Left renal cortex interstitium (tissue), 4 donors: ENCODE measurements at regions not wholly inside any gene's neighbourhood (a gene's known extent, or its start where the extent isn't known, plus 50 kb on each side); places are given as distances from the start of the nearest gene placed in this dataset.
"Not testable (repeated sequence)": the region's sequence is repeated elsewhere in the genome, so short reads cannot be mapped to it uniquely, and the experiment has no call there.

Source experiments
- DNase-seq, 4 donors: peaks; one replicate each; pipeline ENCODE4 v3.0.0-alpha.2; 2013; ENCODE audit warnings: low read depth in 4 of 4, low spot score in 2 of 4, missing footprints in 1 of 4

DNA sequence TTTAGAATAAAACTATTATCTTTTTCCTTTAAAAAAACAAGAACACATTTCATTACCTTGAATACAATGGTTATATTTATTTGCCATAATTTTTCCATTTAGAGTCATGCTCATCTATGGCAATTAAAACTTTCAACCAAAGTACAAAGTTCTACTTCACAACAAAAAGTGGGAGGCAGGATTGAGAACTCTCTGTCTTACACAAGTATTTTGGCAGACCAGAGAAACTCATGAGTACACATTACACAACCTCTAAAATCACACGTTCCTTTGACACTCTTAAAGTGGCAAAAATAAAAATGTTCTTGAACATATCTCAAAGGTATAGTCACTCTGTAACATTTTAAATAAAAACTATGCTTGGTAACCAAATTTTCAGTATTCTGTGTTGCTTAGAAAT, 213.4 kb downstream of the IL15 start:
- DNase-seq, result no peak

DNA sequence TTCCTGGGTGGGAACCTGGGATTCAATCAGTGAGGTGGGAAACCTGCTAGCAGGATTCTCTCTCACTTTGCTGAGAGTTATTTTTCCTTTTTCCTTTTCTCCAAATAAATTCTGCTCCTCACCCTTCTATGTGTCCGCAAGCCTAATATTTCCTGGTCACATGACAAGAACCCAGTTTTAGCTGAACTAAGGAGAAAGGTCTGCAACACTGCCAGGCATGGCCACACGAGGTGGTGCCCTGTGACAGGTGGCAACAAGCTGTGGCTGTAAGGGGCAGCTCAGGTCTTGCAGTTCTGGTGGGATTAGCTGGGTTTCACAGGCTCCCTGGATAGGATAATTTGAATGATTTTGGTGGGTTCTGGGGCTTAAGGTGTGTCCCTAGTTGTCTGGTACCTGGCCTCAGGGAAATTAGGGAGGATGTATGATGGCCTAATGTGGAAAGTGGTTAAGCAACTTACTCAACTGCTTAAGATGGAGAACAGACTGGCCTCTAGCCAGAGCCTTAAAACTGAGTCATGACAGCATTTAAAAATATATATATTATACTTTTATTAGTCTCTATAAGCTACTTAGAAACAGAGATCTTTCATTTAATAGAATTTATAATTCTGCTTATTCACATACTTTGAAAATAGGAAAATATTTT, 215.0 kb downstream of the IL15 start:
- DNase-seq, result no peak

DNA sequence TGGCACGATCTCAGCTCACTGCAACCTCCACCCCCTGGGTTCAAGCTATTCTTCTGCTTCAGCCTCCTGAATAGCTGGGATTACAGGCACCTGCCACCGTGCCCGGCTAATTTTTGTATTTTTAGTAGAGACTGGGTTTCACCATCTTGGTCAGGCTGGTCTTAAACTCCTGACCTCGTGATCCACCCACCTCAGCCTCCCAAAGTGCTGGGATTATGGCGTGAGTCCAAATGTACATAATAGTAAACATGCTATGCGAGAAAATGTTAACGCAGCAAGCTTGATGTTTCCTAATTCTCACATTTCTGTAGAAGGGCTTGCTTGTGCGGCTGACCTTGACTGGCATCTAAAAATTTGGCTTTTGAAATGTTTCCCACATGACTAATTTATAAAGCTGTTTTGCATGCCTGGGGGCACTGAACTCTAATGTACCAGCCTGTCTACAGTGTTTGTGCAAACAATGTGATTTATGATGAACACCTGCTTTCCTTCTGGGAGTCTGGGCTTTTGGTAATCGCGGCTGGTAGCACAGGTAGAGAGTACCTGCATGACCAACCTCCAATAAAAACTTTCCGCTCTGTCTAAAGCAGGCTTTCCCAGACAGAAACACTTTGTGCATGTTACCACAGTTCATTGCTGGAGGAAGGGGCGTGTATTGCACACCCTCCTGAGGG, 216.8 kb downstream of the IL15 start:
- peak in 2 of 4 donors; percentile 16 to 31 for DNase-seq

DNA sequence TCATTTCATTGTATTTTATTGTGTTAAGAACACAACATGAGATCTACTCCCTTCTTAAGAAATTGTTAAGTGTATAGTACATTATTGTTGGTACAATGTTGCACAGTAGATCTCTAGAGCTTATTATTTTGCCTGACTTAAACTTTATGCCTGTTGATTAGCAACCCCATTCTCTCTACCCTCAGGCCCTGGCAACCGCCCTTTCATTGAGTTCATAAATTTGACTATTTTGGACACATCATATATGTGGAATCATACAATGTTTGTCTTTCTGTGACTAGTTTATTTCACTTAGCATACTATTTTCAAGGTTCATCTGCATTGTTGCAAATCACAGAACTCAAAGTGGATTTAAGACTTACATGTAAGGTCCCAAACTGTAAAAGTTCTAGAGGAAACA, 222.1 kb downstream of the IL15 start:
- DNase-seq, result no peak

DNA sequence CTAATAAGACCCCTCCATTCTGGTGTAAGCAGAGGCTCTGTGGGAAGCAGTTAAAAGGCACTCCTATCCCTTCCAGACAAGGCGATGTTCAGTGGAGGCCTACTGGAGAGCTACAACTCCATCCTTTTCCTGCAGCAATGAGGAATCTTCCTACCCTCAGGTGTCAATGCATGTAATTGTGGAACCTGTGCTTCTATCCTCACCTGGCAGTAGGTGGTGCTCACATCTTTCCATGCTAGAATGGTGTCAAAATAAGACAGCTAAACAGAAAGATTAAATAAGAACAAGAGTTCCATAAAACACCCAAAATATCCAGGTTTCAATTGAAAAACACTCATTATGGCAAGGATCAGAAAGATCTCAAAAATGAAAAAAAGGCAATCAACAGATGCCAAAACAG, 224.6 kb downstream of the IL15 start:
- no peak for DNase-seq

DNA sequence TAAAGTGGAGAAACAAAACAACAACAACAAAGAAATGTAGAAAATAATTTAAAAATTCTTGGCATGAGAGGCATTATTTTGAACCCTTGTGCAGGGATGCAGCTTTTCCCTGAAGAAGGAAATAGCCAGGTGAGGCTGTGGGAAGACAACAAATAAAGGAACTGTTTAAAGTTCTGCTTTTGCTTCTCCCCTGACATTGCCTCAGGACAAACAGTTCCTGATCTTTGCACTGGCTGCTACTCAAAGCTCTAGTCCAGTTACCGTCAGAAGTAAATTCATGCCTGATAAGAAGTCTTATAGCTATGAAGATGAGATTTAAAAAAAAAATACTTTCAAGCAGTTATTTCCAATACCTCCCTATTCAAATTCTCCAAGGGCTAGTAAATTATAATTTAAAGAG, 233.8 kb downstream of the IL15 start:
- DNase-seq, result no peak

DNA sequence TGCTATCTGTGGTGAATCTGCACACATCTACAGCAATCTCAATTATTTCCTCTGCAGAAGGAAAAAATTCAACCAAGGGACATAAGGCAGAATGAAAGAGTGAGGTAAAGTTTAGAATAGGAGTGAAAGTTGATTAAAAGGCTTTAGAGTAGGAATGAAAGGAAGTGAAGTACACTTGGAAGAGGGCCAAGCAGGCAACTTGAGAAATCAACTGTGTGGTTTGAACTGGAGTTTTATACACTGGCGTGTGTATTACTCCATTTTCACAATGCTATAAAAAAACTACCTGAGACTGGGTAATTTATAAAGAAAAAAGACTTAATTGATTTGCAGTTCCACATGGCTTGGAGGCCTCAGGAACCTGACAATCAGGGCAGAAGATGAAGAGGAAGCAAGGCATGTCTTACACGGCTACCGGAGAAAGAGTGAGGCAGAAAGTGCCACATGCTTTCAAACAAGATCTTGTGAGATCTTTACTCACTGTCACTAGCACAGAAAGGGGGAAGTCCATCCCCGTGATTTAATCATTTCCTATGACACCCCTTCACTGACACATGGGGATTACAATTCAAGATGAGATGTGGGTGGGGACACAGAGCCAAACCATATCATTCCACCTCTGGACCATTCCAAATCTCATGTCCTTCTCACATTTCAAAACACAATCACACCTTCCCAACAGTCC, 234.8 kb downstream of the IL15 start:
- no peak for DNase-seq

DNA sequence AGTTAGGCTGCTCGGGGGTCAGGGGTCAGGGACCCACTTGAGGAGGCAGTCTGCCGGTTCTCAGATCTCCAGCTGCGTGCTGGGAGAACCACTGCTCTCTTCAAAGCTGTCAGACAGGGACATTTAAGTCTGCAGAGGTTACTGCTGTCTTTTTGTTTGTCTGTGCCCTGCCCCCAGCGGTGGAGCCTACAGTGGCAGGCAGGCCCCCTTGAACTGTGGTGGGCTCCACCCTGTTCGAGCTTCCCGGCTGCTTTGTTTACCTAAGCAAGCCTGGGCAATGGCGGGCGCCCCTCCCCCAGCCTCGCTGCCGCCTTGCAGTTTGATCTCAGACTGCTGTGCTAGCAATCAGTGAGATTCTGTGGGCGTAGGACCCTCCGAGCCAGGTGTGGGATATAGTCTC, 246.3 kb downstream of the IL15 start:
- DNase-seq, result not testable (repeated sequence)

DNA sequence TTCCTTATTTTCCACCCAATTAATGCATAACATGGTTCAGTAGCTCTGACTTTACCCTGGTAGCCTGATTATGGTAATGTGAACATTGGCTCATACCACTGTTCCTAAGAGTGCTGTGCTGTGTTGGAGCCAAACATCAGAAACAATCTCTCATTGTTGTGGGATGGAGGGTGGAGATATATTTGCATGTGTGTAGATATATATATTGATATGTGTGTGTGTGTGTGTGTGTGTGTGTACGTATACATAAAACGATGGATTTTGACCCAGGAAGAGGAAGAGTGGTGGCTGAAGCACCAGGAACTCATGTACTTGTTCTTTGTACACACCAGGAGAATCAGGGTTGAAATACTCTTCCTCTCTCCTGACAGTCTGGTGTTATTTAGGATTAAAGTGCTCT, 247.7 kb downstream of the IL15 start:
- DNase-seq, result no peak

DNA sequence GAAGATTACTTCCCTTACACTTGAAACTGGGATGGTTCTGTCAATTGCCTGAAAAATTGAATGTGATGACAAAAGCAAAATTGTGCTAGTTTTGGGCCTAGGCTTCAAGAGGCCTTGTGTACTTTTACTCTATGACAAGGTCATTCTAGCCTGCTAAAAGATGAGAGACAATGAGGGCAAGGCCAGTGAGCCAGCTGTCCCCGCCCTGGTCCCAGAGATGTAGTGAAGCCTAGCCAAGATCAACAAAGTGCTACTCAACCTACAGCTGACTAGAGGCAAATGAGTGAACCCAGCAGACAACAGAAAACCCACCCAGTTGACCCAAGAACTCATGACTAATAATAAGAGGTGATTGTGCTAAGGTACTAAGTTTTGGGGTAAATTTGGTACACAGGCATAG, 248.7 kb downstream of the IL15 start:
- no peak for DNase-seq

DNA sequence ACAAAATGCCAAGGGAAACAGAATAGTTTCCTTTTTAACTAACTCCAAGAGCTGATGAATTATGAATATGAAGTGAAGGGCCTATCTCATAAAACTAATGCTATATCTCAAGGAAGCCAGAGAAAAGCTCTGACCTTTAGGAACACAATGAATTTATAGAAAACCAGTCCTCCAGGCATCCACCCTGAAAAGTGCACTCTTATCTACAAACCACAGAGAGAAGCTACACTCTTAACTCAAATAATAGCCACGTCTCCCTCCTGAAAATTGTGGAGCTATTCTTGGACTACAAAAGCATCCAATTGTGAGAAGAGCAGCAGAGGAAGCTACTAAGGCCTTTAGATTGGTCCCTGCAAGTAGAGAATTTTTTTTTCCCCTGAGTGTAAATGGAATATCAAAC, 253.9 kb downstream of the IL15 start:
- no peak for DNase-seq

DNA sequence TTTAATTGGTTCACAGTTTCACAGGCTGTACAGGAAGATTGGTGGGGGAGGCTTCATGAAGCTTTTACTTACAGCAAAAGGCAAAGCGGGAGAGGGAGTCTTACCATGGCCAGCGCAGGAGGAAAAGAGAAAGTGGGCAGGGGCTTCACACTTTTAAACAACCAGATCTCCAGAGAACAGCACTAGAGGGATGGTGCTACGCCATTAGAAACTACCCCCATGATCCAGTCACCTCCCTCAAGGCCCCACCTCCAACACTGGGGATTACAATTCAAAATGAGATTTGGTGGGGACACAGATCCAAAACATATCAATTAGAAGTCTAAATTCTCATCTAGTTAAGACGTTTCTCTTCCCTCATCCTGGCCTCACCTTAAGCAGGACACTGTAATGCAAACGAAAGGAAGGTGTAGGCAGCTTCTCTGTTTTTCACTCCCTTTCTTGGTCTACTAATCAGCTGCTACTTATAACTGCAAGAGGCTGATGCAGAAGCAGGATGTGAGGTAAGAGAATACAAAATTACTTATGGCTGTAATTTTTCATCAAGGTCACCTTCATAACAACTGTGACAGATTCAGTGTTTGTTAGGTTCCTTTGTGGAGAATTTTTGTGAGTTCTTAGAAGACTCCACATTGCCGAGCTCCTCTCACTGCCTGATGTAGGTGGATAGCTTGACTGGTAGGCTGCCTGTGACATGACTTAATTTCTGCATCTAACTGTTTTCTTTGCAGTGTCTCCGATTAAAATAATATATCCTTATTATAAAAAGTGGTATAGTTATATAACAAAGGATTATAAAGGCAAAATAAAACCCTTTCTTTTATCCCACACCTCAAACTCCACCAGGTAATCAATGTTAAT, 255.1 kb downstream of the IL15 start:
- no peak for DNase-seq

DNA sequence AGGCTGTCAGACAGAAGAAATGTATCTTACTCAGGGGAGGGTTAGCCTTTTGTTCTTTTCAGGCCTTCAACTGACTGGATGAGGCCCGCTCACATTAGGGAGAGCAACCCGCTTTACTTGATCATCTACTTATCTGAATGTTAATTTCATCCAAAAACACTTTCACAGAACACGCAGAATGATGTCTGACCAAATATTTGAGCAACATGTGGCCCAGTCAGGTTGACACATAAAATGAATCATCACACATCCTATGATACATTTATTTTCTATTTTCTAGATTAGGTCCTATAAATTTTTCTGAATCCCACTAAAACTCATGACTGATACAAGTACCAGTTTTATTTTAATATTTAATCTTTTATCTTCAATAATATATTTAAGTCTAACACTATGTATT, 260.3 kb downstream of the IL15 start:
- no peak for DNase-seq

DNA sequence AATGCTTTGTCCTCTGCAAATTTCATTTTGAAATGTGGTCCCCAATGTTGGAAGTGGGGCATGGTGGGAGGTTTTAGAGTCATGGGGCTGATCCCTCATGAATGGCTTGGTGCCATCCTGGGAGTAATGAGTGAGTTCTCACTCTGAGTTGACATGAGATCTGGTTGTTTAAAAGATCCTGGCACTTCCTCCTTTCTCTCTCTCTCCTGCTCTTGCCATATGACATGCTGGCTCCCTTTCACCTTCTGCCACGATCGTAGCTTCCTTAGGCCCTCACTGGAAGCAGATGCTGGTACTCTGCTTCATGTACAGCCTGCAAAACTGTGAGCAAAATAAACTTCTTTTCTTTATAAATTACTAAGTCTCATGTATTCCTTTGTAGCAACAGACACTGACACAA, 262.0 kb downstream of the IL15 start:
- no peak for DNase-seq

DNA sequence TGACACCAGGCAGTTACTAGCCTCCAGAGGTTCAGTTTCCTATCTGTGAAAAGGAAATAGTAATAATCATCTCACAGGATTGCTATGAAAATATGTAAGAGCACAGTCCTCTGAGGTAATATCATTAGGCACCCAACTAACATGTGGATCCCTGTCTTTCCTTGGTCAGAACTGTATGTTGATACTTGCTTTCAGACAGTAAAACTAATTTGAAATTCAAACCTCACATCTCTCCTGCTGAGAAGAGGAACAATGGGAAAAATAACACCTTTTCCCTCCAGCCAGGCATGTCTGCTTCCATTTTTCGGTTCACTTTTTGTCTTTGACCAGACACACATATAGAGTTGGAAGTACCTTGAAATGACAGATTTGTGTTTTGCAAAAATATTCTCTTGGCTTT, 262.7 kb downstream of the IL15 start:
- DNase-seq, result no peak

DNA sequence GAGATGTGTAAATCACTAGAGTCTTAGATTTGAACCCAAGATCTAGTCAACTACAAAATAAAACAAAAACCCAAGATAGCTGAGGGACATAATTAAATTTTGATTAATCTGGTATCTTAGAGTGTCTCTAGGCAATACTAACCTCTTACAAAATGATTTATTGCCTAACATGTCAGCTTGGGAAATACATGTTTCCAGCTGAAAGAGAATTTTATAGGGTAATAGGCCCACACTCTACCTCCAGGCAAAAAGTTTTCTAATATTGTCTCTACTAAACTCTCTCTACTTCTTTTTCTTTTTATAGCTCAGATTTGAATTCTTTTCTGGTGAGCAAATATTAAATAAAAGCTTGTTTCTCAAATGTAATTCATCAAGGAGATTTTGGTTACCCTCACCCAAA, 263.2 kb downstream of the IL15 start:
- DNase-seq, result no peak

DNA sequence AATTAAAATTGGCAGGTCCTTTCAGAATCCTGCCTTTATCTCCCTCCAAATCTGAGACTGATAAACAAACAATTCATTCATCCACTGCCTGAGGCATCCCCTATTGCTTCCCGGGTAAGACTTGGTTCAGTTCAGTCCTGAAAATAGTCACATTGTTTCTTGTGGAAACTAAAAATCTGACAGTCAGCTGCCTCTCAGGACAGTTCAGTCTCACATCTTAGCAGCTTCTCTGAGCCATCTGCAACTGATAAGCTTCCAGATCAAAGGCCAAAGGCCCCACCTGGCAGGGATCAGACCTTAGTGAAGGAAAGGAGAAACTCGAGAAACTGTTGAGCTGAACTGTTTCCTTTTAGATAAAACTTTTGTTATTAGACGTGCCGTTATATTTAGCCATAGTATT, 264.5 kb downstream of the IL15 start:
- no peak for DNase-seq

DNA sequence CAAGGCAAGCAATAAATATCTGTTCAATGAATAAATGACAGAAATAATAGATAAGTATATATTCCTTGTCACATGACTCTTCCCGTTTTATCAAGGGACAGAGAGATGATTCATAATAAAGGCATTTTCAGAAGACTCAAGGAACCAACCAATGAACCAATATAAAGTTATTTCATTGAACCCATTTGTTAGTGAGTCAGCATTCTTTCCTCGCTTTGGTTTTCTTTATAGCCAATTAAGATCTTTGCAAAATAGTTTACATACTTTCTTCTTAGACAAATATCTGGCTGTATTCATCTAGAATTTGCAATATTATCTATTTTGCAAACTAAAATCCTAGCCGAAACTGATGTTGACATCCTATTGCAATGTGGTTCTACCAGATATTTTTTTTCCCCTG, 269.4 kb downstream of the IL15 start:
- no peak for DNase-seq

DNA sequence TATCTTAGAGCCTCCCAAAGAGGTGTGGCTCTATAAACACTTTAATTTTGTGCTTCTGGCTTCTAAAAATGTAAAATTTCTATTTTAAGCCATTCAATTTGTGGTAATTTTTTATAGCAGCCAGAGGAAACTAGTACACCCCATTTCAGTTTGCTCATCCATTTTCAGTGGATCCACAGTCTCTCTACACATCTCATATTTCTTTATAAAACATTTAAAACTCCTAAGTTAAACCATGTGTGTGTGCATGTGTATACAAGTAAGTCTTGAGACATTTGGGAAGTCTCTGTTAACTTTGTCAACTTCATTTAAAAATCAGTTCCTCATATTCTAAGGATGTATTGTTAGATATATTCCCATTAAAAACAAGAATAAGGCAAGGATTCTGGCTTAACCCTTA, 273.2 kb downstream of the IL15 start:
- no peak for DNase-seq

DNA sequence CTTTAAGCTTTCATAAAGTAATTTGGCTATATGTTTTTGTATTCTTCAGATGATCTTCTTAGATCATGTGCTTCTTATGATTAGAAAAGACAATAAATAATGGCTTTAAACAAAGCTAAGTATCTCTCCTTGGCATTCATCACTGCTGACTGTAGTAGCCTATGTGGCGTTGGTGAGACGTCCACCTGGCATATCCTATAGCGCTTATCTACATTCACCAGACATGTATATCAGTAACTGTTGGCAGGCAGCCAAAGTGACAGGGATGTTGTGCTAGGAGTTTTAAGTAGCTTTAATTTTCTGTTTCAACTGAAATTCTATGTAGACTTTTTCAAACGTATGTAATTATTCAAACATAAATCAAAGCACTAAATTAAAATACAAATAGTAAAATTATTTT, 276.4 kb downstream of the IL15 start:
- DNase-seq, result no peak

DNA sequence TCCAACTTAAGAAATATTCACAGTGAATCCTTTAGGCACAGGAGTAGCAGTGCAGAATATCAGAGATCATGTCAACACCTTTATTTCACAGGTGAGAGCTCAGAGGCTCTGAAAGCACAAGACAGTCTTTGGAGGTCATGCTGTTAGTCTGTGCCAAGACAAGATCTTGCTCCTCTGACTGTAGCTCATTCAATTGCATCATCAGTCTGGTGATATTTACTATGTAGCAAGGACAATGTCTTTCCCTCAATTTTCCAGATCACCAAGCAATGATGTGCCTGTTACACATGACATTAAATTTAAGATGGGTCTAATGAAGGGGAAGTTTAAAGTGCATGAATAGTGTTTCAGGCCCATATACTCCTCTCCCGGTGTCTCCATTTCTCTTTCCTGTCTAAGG, 277.5 kb downstream of the IL15 start:
- peak in 1 of 4 donors; percentile 16 for DNase-seq
